Upper lobe of left lung (tissue), 4 donors: ENCODE measurements at regions not wholly inside any gene's neighbourhood (a gene's known extent, or its start where the extent isn't known, plus 50 kb on each side); places are given as distances from the start of the nearest gene placed in this dataset.

Source experiments
- EP300 ChIP-seq, 4 donors: sonication (generic); formaldehyde crosslinking; IDR thresholded peaks; one replicate each; pipeline ENCODE4 v1.5.1; 2017; ENCODE audit warnings: antibody characterized with exemption in 4 of 4, control low read depth in 2 of 4
- POLR2A ChIP-seq, 4 donors: fragments of 450-650 bp; IDR thresholded peaks; one replicate each; pipeline ENCODE4 v1.5.1; 2016 to 2017; ENCODE audit warnings: antibody characterized with exemption in 4 of 4, mild to moderate bottlenecking in 2 of 4
- POLR2AphosphoS5 ChIP-seq, 2 donors: sonication (generic); formaldehyde crosslinking; IDR thresholded peaks; one replicate each; pipeline ENCODE4 v1.5.1; 2017; ENCODE audit warnings: antibody characterized with exemption in 2 of 2
- TF ChIP-seq, protein P1 (sequence below), 6 experiments: fragments of 450-650 bp in 4 of 6; fragments of 200-600 bp in 2 of 6; sonication (generic) in 2 of 6; IDR thresholded peaks; one replicate each; pipeline ENCODE4 v1.5.1; 2016 to 2019; ENCODE audit warnings: antibody characterized with exemption in 6 of 6

DNA sequence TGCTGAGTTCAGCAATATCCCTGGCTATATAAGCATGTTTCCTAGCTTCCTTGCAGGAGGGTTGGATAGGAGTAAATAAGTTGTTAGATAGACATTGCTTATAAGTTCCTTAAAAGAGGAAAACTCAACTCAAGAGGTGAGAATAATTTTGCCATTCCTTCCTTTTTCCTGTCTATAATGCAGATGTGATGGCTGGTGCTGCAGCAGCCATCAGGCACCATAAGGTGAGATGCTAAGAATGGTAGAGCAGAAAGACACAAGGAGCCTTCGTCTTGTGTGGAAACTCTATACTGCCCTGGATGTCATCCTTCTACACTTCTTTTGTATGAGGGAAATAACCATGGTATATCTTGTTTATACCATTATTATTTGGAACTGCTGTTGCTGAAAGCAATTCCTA is 74.5 kb upstream of the GRK3 start:
- no peak for TF ChIP-seq POLR2A (IDR thresholded peaks at IDR 0.05)
- TF ChIP-seq, protein P1, sequence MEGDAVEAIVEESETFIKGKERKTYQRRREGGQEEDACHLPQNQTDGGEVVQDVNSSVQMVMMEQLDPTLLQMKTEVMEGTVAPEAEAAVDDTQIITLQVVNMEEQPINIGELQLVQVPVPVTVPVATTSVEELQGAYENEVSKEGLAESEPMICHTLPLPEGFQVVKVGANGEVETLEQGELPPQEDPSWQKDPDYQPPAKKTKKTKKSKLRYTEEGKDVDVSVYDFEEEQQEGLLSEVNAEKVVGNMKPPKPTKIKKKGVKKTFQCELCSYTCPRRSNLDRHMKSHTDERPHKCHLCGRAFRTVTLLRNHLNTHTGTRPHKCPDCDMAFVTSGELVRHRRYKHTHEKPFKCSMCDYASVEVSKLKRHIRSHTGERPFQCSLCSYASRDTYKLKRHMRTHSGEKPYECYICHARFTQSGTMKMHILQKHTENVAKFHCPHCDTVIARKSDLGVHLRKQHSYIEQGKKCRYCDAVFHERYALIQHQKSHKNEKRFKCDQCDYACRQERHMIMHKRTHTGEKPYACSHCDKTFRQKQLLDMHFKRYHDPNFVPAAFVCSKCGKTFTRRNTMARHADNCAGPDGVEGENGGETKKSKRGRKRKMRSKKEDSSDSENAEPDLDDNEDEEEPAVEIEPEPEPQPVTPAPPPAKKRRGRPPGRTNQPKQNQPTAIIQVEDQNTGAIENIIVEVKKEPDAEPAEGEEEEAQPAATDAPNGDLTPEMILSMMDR (IDR thresholded peaks at IDR 0.05) = no peak
- no peak for TF ChIP-seq POLR2AphosphoS5 (IDR thresholded peaks at IDR 0.05)
- no peak for TF ChIP-seq EP300 (IDR thresholded peaks at IDR 0.05)
